RCC 7860 (cell line): ENCODE measurements at regions not wholly inside any gene's neighbourhood (a gene's known extent, or its start where the extent isn't known, plus 50 kb on each side); places are given as distances from the start of the nearest gene placed in this dataset.
A peak's percentile ranks its signal among the peaks of the same experiment; 100 is the strongest.

Source experiments
- DNase-seq: peaks from one replicate; pipeline ENCODE4 v3.0.0-alpha.2; 2015; ENCODE audit warnings: low spot score
- FAIRE-seq: peaks from 2 replicates; lab custom pipeline; 2012; peaks lifted over from hg19 to GRCh38; lab: Jason Lieb, UNC

- DNase-seq = no peak
- FAIRE-seq = no peak
Observed at GRCh38 chr5:173793648-173794548, 94.3 kb upstream of the CPEB4 start.

GRCh38 chr5:173794901-173795416 is 93.2 kb upstream of the CPEB4 start:
- no peak for FAIRE-seq

GRCh38 chr5:173795601-173796000 is 92.5 kb upstream of the CPEB4 start:
- FAIRE-seq (no peak), DNase-seq (no peak)

More at GRCh38 chr5:173794901-173795416, 93.2 kb upstream of the CPEB4 start:
- DNase-seq = no peak

GRCh38 chr5:173796721-173797495 is 91.2 kb upstream of the CPEB4 start:
- no peak for FAIRE-seq
- DNase-seq = no peak

GRCh38 chr5:173798127-173798810 is 89.9 kb upstream of the CPEB4 start:
- DNase-seq (no peak), FAIRE-seq (no peak)

- FAIRE-seq = no peak
- DNase-seq = peak; percentile 32
Observed at GRCh38 chr5:173800340-173800739, 87.8 kb upstream of the CPEB4 start.

GRCh38 chr5:173801006-173801405 is 87.1 kb upstream of the CPEB4 start:
- DNase-seq = no peak
- FAIRE-seq = no peak

- DNase-seq (no peak), FAIRE-seq (no peak)
Observed at GRCh38 chr5:173802670-173803165, 85.4 kb upstream of the CPEB4 start.

GRCh38 chr5:173804579-173804978 is 83.6 kb upstream of the CPEB4 start:
- DNase-seq (no peak), FAIRE-seq (no peak)

- DNase-seq (no peak), FAIRE-seq (no peak)
Observed at GRCh38 chr5:173806270-173807035, 81.7 kb upstream of the CPEB4 start.

GRCh38 chr5:173807181-173807655 is 80.9 kb upstream of the CPEB4 start:
- no peak for DNase-seq
- no peak for FAIRE-seq

- FAIRE-seq = no peak
Observed at GRCh38 chr5:173808079-173808808, 79.9 kb upstream of the CPEB4 start.

GRCh38 chr5:173809014-173809413 is 79.1 kb upstream of the CPEB4 start:
- FAIRE-seq (no peak), DNase-seq (no peak)

More at GRCh38 chr5:173808079-173808808, 79.9 kb upstream of the CPEB4 start:
- DNase-seq = no peak

GRCh38 chr5:173812811-173813550 is 75.2 kb upstream of the CPEB4 start:
- DNase-seq (no peak), FAIRE-seq (no peak)

- DNase-seq (no peak), FAIRE-seq (no peak)
Observed at GRCh38 chr5:173814053-173814452, 74.1 kb upstream of the CPEB4 start.

- FAIRE-seq (no peak), DNase-seq (no peak)
Observed at GRCh38 chr5:173815571-173815970, 72.6 kb upstream of the CPEB4 start.

GRCh38 chr5:173816728-173817127 is 71.4 kb upstream of the CPEB4 start:
- no peak for DNase-seq
- FAIRE-seq = no peak

GRCh38 chr5:173817561-173817960 is 70.6 kb upstream of the CPEB4 start:
- DNase-seq (no peak), FAIRE-seq (no peak)

GRCh38 chr5:173819521-173819920 is 68.6 kb upstream of the CPEB4 start:
- FAIRE-seq (no peak), DNase-seq (no peak)
